Tibial artery (tissue), 4 donors: ENCODE measurements at regions not wholly inside any gene's neighbourhood (a gene's known extent, or its start where the extent isn't known, plus 50 kb on each side); places are given as distances from the start of the nearest gene placed in this dataset.

Experiments
- DNase-seq, 2 donors: peaks; one replicate each; pipeline ENCODE4 v3.0.0-alpha.2; 2019
- H3K27ac ChIP-seq, 2 donors: fragments of 200-600 bp; sonication (generic) in 1 of 2; 1 replicate in 1 of 2; 2 replicates in 1 of 2; pipeline ENCODE4 v1.5.1; 2018 to 2019; ENCODE audit warnings: mild to moderate bottlenecking in 1 of 2
- H3K27me3 ChIP-seq, 2 donors: fragments of 200-600 bp; sonication (generic) in 1 of 2; one replicate each; pipeline versions ENCODE4 v1.5.1 to v1.6.0; 2016 to 2019
- H3K36me3 ChIP-seq, 3 donors: fragments of 200-600 bp; sonication (generic) in 2 of 3; one replicate each; pipeline ENCODE4 v1.5.1; 2016 to 2019; ENCODE audit warnings: mild to moderate bottlenecking in 2 of 3
- H3K4me1 ChIP-seq, 4 donors: fragments of 200-600 bp; sonication (generic) in 2 of 4; 1 replicate in 3 of 4; 2 replicates in 1 of 4; pipeline ENCODE4 v1.5.1; 2016 to 2019
- H3K4me3 ChIP-seq, 2 donors: fragments of 200-600 bp; sonication (generic) in 1 of 2; 1 replicate in 1 of 2; 2 replicates in 1 of 2; pipeline ENCODE4 v1.5.1; 2018 to 2019; ENCODE audit warnings: mild to moderate bottlenecking in 2 of 2
- H3K9me3 ChIP-seq, 3 donors: fragments of 200-600 bp; sonication (generic) in 1 of 3; one replicate each; pipeline ENCODE4 v1.5.1; 2016 to 2019
- intact Hi-C: fragments of 100-400 bp; cut with DNase I; formaldehyde crosslinking; loops from one replicate; pipeline ENCODE4 v1.15.0; 2023; ENCODE audit warnings: low total_unique reads
- TF ChIP-seq, protein P1 (sequence below), 2 experiments: fragments of 200-600 bp in 1 of 2; fragments of 450-650 bp in 1 of 2; IDR thresholded peaks; one replicate each; pipeline ENCODE4 v1.5.1; 2017 to 2019; ENCODE audit warnings: antibody characterized with exemption in 2 of 2, mild to moderate bottlenecking in 1 of 2, moderate library complexity in 1 of 2

DNA sequence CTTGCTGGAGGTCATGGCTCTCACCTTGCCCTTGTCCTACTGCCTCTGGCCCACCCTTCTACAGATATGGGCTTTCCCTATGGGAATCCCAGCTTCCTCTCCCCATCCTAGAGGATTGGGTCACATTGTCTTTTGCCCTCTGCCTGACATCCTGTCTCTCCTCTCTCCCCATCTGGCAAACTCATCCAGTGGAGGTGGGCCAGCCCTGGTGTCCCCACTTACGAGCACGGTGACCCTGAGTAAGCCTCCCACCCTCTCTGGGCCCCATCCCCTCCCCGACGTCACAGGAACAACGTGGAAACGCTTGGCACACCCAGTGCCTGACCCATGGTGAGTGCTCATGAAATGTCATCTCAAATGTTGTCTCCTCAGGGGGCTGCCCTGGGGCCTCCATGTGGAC is 56.1 kb upstream of the ID3 start:
- Histone ChIP-seq H3K4me3 (no peak overlapping the region), H3K27me3 (no peaks in the 10 kb centered on the region), H3K9me3 (no peaks in the 10 kb centered on the region), H3K4me1 (peaks cover 0 to 11% (median 6%) of the 10 kb centered on the region in 4 donors), H3K36me3 (no peaks in the 10 kb centered on the region), H3K27ac (no peak overlapping the region)
- intact Hi-C loops: no loop called here
- no peak for DNase-seq
- TF ChIP-seq, protein P1, sequence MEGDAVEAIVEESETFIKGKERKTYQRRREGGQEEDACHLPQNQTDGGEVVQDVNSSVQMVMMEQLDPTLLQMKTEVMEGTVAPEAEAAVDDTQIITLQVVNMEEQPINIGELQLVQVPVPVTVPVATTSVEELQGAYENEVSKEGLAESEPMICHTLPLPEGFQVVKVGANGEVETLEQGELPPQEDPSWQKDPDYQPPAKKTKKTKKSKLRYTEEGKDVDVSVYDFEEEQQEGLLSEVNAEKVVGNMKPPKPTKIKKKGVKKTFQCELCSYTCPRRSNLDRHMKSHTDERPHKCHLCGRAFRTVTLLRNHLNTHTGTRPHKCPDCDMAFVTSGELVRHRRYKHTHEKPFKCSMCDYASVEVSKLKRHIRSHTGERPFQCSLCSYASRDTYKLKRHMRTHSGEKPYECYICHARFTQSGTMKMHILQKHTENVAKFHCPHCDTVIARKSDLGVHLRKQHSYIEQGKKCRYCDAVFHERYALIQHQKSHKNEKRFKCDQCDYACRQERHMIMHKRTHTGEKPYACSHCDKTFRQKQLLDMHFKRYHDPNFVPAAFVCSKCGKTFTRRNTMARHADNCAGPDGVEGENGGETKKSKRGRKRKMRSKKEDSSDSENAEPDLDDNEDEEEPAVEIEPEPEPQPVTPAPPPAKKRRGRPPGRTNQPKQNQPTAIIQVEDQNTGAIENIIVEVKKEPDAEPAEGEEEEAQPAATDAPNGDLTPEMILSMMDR (IDR thresholded peaks at IDR 0.05): no peak

DNA sequence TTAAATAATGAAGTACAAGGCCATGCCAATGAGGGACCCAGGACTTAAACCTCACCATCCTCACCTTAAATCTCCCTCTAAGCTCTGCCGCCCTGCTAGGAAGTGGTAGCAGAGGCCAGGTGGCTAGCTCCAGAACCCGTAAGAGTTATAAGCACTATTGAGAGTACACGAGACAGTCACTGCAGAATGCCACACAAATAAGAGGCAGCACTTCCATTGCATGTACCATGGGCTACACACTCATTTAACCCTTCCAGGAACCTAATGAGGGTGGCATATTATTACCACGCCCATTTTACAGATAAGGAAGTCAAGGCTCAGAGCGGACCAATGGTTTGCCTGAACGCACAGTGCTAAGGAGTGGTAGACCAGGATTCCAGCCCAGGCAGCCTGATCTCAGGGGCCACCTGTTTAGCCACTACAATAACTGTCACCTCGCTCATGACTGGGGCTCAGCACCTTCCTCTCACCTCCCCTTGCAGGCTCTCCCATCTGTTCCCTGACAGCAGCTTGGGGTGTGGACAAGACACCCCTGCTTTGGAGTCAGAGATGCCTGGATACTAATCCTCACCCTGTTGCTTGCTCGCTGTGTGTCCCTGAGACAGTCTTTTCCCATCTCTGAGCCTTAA is 54.8 kb upstream of the ID3 start:
- H3K36me3 ChIP-seq: no peaks in the 10 kb centered on the region
- no peaks in the 10 kb centered on the region for H3K27me3 ChIP-seq
- intact Hi-C loops: no loop called here
- peaks cover 0 to 3% (median under 1%) of the 10 kb centered on the region in 4 donors for H3K4me1 ChIP-seq
- no peaks in the 10 kb centered on the region for H3K9me3 ChIP-seq
- H3K27ac ChIP-seq: no peak overlapping the region
- no peak for DNase-seq
- TF ChIP-seq, protein P1 (IDR thresholded peaks at IDR 0.05): no peak
- no peak overlapping the region for H3K4me3 ChIP-seq

DNA sequence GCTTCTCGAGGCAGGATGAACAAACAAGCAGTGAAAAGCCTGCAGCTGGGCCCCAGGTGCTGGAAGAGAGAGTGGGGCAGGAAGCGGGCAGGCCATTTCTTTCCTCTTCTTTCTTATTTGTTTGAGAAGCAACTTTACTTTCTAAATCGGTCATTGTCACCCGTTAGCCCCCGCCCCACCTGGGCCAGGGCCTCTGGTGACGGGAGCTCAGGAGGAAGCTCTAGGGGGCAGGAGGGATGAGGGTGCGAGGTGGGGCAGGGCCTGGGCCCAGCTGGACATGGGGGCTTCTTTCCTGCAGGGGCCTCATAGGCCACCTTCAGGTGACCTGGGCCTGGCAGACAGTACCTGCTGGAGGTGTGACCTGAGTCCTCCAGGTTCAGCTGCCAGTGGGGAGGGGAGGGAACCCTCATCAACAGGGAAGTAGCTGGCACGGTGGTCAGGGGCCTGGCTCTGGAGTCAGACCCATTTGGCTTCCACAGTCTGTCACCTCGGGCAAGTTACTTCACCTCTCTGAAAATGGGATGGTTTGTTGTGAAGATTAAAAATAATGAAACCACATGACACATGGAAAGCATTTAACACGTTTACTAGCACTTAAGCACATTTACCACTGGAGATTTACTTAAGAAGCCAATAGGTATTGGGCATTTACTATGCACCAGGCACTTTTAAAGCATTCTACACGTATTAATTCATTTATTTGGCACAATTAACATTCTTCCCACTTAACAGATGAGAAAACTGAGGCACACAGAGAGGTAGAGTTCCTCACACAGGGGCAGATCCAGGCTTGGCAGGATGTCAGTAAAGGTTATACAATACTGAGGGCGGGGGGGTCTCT is 54.1 kb upstream of the ID3 start:
- Histone ChIP-seq H3K36me3 (no peaks in the 10 kb centered on the region), H3K9me3 (no peaks in the 10 kb centered on the region), H3K4me3 (no peak overlapping the region), H3K27me3 (no peaks in the 10 kb centered on the region), H3K4me1 (no peaks in the 10 kb centered on the region), H3K27ac (no peak overlapping the region)
- DNase-seq: no peak
- intact Hi-C loops: no loop called here
- TF ChIP-seq, protein P1 (IDR thresholded peaks at IDR 0.05): no peak

DNA sequence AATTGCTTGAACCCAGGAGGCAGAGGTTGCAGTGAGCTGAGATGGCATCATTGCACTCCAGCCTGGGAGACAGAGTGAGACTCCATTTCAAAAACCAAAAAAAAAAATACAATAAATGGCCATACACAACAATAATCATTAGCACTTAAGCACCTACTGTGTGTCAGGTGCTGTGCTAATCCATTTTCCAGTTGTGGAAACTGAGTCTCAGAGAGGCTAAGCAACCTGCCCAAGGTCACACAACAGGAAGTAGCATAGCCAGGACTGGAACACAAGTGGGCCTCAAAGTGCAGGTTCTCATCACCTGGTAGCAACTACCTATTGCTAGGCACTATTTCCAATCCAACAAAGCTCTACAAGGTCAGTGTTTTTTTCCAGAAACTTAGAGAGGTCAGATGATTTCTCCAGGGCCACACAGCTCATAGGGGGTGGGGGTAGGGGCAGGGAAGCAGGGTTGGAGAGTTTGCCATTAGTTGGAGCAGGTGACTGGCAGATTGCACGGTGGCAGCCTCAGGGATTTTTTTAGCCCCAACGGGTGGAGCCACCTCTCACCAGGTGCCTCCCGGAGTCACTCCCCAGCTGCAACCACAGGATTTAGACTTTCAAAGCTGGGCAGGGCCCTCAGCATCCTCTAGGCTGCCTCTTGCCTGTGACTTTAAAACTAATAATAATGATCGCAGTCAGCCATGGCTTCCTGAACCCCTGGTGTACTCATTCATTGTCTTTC is 52.5 kb upstream of the ID3 start:
- intact Hi-C loops: no loop called here
- H3K27ac ChIP-seq: no peak overlapping the region
- no peaks in the 10 kb centered on the region for H3K36me3 ChIP-seq
- H3K4me3 ChIP-seq: no peak overlapping the region
- H3K27me3 ChIP-seq: no peaks in the 10 kb centered on the region
- TF ChIP-seq, protein P1 (IDR thresholded peaks at IDR 0.05): no peak
- H3K9me3 ChIP-seq: no peaks in the 10 kb centered on the region
- no peaks in the 10 kb centered on the region for H3K4me1 ChIP-seq
- no peak for DNase-seq

DNA sequence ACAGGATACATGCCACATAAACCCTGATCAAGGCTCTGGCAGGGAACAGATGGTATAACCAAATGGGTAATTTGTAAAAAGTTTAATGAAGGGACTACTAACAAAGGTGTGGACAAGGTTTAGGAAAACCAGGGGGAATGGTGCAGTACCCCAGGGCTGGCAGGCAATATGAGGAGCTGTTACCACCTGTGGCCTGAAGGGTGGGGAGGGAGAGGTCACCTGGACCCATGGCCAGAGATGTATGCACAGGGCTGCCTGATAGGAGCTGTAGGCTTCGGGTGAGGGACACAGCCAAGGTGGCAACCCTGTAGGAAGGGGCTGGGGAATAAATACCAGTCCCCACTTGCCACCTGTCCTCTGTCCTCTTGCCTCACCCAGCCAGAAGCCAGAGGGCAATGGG is 51.4 kb upstream of the ID3 start:
- no peaks in the 10 kb centered on the region for H3K4me1 ChIP-seq
- H3K36me3 ChIP-seq: no peaks in the 10 kb centered on the region
- intact Hi-C loops: no loop called here
- H3K27me3 ChIP-seq: no peaks in the 10 kb centered on the region
- TF ChIP-seq, protein P1 (IDR thresholded peaks at IDR 0.05): no peak
- H3K9me3 ChIP-seq: no peaks in the 10 kb centered on the region
- no peak overlapping the region for H3K4me3 ChIP-seq
- DNase-seq: no peak
- H3K27ac ChIP-seq: no peak overlapping the region
